Urothelium cell line (cell line): ENCODE measurements at regions not wholly inside any gene's neighbourhood (a gene's known extent, or its start where the extent isn't known, plus 50 kb on each side); places are given as distances from the start of the nearest gene placed in this dataset.

Experiments
- DNase-seq: peaks from one replicate; pipeline ENCODE4 v3.0.0; 2011; ENCODE audit warnings: low spot score, mixed read lengths
- FAIRE-seq: peaks from 2 replicates; lab custom pipeline; 2011; peaks lifted over from hg19 to GRCh38; lab: Jason Lieb, UNC

DNA sequence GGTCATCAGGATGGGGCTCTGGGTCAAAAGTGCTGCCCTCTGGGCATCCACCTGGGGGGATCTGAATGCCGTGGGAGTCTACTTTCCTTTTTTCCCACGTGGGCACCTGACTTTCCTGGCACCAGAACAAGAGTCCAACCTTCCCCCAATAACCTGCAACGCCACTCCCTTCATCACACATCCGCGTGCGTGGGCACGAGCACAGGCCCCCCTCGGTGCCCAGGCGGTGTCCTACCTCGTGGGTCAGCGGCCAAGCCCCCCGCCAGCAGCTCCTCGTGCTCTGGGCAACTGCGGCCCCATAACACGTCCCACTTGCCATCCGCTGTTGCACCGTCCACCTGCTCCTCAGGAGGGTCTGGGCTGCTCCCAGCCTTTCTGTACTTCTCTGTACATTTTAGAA, 87.0 kb downstream of the YTHDF1 start:
- DNase-seq (no peak), FAIRE-seq (no peak)

DNA sequence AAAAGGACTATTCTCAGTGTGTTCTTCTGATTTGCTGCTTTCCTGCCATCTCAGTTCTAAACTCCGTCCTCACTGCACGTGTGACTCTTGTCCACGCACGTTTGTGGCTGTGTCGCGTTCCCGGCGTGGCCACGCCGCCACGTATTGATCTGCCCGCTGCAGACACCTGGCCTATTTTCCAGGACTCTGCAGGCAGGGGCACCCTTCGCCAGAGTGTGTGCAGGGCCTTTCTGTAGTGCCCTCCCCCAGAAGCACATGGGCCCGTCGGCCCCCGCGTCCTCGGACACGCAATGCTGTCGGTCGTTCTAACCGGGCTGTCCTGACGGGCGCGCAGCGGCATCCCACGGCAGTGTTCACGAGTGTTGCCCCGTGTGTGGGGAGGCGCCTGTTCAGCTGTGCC, 87.6 kb downstream of the YTHDF1 start:
- FAIRE-seq (peak; percentile 23), DNase-seq (no peak)

DNA sequence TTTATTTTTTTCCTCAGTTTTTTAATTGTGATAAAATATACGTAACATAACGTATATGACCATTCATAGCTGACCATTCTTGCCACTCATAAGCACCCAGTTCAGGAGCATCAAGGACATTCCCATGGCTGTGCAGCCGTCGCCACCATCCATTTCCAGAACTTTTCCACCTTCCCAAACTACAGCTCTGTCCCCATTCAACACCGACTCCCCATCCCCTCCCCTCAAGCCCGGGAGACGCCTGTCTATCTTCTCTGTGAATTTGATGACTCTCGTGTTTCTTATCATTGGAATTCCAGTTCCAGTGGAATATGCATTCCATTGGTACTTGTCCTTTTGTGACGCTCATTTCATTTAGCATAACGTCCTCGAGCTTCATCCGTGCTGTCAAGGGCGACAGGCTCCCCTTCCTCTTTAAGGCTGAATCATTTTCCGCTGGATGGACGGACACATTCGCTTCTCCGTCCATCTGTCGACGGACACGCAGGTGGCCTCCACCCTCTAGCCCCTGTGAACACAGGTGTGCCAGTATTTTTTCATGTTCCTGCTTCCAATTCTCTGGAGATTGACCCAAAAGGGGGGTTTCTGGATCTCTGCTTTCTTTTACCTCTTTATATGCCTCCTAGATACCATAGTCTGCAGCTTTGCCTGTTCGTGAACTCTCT, 88.1 kb downstream of the YTHDF1 start:
- peak; percentile 76 for FAIRE-seq
- no peak for DNase-seq

DNA sequence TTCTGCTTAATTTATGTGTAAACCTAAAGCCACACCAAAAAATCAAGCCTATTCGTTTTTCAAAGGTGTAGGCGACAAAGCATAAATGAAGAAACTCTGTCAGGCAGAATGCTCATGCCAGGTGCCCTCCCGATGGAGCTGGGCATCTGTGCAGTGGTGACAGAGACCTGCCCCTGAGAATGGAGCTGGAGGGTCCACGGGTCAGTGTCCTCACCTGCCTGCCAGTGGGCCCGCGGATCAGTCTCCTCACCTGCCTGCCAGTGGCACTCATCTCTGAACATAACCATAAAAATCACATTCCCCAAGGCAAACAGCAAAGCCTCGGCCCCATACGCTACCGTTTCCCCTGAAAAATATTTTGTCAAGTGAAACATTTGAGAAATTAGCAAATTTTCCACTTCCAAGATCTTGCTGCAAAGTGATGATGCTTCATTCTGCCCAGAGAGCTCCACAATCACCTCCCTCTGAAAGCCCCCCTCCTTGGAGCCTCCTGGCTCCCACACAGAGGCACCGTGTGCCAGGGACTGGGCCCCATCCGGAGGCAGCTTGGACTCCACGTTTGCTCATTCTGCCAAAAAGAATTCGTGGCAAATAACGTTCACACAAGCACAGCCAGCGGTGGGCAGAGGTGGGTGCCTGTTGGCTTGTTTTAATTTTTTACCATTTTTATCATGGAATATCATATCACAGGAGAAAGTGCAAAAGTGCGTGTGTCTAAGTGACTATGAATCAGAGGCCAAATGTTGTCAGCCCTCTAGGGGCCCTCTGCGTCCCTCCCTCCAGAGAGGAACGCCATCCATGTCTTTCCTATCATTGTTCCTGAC, 88.8 kb downstream of the YTHDF1 start:
- FAIRE-seq = no peak
- DNase-seq = no peak

DNA sequence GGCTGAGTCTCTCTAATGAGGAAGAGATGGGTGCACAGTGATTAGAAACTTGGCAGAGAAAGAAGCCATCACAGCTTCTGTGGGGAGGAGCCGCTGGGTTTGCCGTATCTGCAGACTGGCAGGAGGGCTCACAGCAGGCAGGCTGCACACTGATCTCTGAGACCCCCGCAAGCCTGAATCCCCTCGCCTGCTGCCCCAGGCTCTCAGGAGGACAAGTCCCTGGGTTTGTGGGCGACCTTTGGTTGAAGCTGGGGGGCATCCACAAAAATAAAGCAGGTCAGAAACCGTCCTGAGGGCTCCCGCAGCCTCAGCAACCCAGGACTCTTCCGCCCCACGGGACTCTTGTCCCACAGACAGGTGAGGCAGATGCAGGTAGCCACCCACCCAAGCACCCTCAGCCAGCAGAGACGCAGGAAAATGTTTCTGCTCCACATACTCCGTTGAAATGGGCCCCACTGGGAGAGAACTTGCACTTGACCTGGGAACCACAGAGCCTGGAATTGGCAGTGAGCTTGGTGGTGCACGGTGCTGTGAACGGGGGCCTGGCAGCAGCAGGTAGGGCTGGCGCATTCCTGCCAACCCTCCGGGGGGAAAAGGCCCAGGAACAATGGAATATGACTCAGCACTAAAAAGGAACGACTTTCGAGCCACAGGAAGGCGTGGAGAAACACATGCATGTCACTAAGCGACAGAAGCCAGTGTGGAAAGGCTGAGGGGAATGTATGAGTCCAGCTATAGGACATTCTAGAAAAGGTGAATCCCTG, 89.9 kb downstream of the YTHDF1 start:
- no peak for DNase-seq
- peak; percentile 13 for FAIRE-seq

DNA sequence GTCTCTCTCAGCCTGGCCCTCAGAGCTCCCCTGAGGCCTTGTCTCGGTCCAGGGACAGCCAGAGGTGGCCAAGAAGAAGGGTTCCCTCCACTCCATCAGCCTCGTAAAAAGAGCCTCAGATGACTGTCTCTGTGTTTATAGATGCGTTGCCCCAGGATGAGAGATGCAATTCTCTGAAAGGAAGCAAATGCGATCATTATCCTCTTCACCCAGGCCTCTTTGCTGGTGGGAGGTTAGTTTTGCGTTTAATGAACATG, 90.4 kb downstream of the YTHDF1 start:
- DNase-seq (no peak), FAIRE-seq (no peak)

DNA sequence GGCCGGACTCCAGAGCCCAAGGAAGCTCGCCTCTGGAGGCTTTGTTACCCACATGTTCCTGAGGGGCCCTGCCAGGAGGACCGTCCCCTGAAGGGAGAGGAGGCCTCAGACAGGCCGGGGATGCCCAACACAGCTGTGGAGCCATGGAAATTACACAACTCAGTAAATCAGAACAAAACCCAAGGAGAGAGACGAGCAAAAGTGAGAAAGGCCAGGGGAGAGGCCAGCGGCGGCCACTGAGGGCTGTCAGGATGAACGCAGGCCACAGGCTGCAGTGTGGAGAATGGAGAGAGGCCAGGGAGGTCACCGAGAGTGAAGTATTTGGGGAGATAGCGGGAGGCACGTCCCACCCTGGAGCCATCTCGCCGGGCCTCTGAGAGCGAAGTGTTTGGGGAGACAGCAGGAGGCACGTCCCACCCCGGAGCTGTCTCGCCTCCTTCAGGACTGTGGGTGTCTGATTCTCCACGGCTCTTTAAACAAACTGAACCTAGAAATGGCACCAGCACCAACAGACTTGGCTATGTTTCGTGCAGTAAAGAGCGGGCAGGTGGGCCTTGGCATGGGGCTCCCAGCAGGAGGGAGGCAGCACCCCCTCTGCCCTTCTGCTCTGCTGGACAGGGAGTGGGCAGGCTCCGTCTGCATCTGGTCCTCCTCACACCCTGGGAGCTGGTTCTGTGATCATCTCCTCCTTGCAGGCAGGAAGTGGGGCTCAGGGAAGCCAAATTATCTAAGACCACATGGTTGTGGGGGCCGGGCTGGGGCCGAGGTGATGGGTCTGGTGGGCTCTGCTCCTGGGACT, 91.0 kb downstream of the YTHDF1 start:
- FAIRE-seq = no peak
- DNase-seq = no peak

DNA sequence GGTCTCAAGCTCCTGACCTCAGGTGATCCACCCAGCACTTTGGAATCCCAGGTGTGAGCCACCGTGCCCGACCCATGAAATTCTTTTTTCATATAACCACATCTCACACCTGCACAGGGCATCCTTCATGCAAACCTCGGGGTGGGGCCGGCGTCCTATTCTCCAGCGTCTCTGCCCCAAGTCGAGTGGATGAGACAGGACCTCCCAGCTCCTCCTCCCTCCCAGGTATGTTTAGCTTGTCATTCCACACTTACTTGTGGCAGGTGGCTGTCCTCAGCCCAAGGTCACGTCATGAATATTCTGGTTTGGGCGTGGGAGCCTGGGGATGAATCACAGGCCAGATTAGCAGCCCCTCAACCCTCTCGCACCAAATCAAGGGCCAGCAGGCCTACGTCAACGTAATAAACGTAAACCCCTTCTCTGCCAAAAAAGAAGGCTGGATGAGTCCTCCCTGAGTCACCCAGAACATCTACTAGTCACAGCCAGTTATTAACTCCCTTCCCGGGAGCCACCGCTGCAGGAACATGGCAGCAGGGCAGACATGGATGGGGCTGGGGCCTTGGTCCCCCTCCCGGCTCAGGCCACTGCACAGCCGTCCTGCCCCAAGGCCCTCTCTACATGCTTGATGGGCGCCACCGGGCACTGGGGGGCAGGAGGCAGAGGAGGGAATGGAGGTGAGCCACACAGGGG, 91.7 kb downstream of the YTHDF1 start:
- DNase-seq (no peak), FAIRE-seq (peak; percentile 23)

DNA sequence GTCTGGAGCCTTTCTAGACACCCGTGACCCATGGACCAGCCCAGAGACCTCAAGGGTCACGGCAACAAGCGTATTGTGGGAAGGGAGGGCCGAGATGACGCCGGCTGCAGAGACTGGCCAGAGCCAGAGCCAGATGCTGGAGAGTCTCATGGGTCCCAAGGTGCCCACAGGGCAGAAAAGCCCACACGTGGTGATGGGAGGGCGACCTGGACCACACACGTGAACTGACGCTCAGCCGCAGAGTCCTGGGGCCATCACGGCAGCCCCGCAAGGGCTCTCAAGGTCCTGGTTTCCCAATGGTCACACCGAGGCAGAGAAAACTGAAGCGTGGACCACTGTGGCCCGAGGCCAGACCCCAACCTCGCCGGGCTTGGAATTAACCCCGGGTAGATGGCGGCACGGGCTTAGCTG, 92.6 kb downstream of the YTHDF1 start:
- DNase-seq (no peak), FAIRE-seq (no peak)

DNA sequence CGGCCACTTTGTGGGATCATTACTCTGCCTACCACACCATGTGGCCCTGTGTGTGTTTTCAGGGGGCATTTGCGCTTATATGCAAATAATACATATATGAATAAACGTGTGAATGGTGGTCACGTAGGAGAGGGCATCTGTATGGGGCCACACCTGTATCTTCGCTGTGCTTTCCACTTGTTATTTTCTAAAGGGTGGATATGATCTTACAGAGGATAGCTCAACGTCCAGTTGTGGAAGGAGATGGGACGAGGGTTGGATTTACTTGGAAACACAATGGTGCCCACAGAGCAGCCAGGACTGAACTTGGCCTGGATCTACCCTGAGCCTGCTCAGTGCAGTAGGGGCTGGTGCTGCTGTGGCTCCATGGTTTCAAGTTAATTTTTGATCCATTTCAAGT, 93.3 kb downstream of the YTHDF1 start:
- no peak for DNase-seq
- peak; percentile 50 for FAIRE-seq

DNA sequence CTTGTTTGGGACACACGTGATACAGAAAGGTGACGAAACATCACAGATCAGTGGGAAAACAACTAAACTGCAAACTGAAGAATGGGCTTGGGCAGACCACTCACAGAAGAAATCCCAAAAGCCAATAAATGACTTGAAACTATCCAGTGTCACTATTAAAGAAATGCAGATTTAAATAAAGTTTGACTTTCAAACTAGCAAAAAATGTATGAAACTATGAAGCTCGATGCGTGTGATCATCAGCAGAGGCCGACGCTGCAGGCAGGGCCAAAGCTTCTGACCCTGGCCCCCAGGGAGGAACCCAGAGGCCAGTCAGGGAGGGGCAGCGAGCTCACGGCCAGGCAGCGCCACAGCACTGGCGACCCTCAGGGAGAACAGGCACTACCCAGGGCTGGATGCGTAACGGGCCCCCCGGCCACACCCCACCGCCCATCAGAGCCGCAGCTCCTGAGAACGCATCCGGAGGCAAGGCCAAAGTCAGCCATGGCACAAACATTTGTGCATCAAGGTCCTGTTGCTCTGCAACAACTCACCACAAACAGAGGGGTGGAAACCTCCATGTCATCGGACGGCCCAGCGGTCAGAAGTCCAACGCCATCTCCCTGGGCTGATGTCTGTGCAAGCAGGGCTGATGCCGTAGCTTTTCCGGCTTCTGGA, 94.1 kb downstream of the YTHDF1 start:
- no peak for DNase-seq
- FAIRE-seq = peak; percentile 70

DNA sequence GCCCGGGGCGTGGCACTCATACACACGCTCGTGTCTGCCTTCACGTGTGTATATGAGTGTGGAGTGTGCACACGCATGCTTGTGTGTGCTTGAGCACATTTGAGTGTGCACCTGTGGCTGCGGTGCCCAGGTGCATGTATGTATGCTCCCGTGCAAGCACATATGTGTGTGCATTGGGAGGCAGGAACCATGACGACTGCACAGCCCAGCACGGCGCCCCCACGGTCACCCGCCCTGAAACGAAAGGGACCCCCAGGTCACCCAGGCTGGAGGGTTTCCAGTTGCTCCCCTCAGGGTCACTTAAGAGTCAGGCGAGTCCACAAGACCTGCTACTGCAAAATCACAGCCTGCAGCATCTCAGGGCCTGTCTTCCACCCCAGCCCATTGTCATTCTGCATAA, 94.7 kb downstream of the YTHDF1 start:
- DNase-seq (no peak), FAIRE-seq (peak; percentile 75)

DNA sequence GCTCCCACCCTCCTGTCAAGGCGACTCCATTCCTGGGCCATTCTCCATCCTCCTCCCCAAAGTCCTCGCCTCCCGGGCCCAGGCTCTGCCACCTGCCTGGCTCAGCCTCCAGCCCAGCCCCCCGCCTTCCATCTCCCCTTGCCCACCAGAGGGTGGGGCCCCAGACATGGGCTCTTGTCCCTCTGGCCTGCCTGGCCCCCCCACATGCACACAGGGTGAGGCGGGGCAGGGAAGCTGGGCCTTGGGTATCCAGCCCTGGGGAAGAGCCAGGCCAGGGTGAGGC, 95.2 kb downstream of the YTHDF1 start:
- DNase-seq (no peak), FAIRE-seq (no peak)

DNA sequence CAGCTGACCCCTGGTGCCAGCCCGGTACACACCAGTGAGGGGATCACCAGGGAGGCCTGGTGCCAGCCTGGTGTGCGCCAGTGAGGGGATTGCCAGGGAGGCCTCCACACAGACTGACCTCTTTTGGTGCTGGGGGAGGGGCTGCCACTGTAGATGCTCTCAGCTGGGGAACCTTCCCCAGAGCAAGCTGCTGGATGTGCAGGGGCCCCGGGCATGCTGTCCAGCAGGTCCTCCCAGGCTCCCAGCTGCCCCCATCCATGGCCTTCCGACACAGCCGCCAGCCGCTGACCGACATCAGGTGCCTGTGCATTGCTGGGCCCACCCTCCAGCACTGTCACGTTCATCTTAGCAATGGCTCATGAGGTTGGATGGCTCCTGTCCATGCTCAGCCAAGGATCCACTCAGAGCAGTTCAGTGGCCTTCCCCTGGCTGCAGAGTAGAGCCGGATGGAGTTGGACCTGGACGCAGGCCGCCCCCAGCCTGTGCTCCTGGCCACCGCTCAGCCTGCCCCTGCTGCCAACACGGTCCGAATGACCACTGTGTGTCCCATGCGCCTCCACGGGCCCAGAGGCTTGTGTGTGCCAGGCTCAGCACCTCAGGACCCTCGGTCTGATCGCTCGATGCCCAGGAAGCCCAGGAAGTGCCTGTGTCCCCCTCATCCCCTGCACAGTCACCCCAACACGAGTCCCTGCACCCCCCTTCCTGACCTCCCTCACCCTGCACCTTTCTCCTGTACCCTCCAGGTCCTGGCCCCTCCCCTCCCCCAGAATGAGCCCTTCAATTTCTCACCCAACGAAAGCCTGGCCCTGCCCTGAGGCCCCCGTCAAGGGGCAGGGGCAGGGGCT, 95.7 kb downstream of the YTHDF1 start:
- FAIRE-seq (no peak), DNase-seq (no peak)

DNA sequence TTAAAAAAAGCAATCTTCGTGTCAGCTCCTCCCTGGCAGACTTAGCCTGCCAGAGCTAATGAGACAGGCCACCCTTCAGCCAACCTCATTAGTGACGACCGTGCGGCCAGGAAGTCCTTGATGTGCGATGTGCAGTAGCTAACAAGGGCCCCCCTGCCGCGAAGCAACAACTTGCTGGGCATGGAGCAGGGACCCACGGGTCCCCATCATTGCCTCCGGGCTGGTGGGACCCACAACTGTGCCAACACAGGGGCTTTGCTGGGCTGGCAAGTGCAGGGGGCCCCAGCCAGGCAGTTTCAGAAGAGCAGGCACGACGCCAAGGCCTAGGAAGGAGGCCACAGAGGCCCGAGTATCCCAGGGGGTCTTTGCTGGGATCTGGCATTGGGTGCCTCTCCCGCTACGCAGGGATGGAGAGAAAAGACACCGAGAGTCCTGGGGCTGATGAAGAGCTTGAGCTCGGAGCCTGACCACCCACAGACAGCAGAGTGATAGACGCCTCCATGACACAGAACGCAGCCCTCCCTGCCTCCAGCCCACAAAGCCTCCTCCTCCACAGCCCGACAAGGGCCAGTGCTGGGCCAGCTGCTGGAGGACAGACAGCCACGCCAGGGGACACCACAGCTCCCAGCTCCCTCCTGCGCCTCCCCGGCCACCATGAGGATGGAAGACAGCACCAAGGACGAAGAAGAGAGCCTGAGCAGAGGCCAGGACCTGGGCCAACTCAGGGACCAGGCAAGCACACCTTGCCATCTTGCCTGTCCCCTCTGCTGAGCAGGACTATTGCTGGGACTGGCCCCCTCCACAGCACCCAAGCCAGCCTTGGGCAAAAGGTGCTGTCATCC, 96.6 kb downstream of the YTHDF1 start:
- FAIRE-seq = no peak
- DNase-seq = no peak

DNA sequence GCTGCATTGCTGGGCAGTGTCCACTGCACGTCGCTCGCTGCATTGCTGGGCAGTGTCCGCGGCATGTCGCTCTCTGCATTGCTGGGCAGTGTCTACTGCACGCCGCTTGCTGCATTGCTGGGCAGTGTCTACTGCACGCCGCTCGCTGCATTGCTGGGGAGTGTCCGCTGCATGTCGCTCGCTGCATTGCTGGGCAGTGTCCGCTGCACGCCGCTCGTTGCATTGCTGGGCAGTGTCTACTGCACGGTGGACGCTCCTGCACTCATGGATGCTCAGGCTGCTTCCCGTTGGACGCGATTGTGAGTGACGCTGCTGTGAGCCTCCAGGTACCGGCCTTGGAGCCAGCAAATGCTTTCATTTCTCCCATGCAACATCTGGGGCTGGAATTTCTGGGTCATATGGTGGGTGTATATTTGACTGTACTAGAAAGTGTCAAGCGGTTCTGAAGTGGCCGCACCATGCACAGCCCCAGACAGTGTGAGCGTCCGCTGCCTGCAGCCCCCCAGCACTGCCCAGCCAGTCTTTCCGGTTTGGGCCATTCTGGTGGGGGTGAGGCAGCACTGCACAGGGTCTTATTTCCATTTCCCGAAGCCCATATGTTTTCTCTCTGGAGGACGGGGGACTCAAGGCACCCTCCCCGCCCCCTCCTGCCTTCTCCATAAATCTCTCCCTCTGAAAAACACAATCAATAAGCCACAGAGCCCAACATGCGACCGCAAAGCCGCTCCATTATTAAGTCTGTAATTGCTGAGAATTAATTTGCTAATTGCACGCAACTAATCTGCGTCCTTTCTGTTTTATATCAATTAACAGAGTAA, 97.4 kb downstream of the YTHDF1 start:
- FAIRE-seq = peak; percentile 27
- DNase-seq = no peak

DNA sequence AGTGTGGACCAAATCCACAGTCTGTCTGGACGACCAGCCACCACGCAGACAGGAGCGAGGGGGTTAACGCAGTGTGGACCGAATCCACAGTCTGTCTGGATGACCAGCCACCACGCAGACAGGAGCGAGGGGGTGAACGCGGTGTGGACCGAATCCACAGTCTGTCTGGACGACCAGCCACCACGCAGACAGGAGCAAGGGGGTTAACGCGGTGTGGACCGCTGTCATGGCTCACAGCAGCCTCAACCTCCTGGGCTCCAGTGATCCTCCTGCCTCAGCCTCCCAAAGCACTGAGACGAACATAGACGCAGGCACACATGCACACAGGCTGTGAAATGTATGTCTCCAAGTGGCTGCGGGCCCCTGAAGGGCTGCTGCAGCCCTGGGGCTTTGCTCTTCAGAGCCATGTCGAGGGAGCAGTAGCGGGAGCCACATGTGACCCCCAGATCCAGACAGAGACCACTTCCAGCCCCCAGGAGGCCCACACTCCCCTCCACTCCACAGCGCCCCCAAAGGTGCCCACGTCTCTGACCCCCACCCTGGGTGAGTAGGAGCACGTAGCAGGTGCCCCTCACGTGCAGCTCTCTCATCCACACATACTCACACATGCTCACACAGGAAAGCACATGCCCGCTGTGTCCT, 98.1 kb downstream of the YTHDF1 start:
- no peak for DNase-seq
- peak; percentile 94 for FAIRE-seq
